SH-SY5Y (cell line): ENCODE measurements at regions not wholly inside any gene's neighbourhood (a gene's known extent, or its start where the extent isn't known, plus 50 kb on each side); places are given as distances from the start of the nearest gene placed in this dataset.

ENCODE experiments used
- GATA2 ChIP-seq: IDR thresholded peaks from 2 replicates; pipeline ENCODE4 v1.6.1; 2011; ENCODE audit warnings: mild to moderate bottlenecking, low read depth, low read length
- GATA3 ChIP-seq: IDR thresholded peaks from 2 replicates; pipeline ENCODE4 v1.6.1; 2011; ENCODE audit warnings: low read depth, mild to moderate bottlenecking, low read length, moderate library complexity

- TF ChIP-seq GATA3 (no peak), GATA2 (no peak)
These were observed 90.5 kb upstream of the LUZP2 start for GRCh38 chr11:24406389-24406788.

GRCh38 chr11:24406980-24407379, 89.9 kb upstream of the LUZP2 start:
- no peak for TF ChIP-seq GATA3
- no peak for TF ChIP-seq GATA2

- TF ChIP-seq GATA3 = no peak
- no peak for TF ChIP-seq GATA2
These were observed 89.1 kb upstream of the LUZP2 start for GRCh38 chr11:24407733-24408132.

GRCh38 chr11:24408202-24408601, 88.7 kb upstream of the LUZP2 start:
- TF ChIP-seq GATA2 = no peak
- no peak for TF ChIP-seq GATA3

GRCh38 chr11:24411791-24412190, 85.1 kb upstream of the LUZP2 start:
- TF ChIP-seq GATA2 (no peak), GATA3 (no peak)

GRCh38 chr11:24412722-24413121, 84.1 kb upstream of the LUZP2 start:
- TF ChIP-seq GATA2 (no peak), GATA3 (no peak)

- no peak for TF ChIP-seq GATA2
- no peak for TF ChIP-seq GATA3
These were observed 83.5 kb upstream of the LUZP2 start for GRCh38 chr11:24413391-24413790.

GRCh38 chr11:24421766-24422165, 75.1 kb upstream of the LUZP2 start:
- TF ChIP-seq GATA3 (no peak), GATA2 (no peak)

- TF ChIP-seq GATA3 (no peak), GATA2 (no peak)
These were observed 74.5 kb upstream of the LUZP2 start for GRCh38 chr11:24422376-24422775.

GRCh38 chr11:24437123-24437522, 59.7 kb upstream of the LUZP2 start:
- no peak for TF ChIP-seq GATA3
- TF ChIP-seq GATA2 = no peak
